Sigmoid colon (tissue), 6 donors: ENCODE measurements at regions not wholly inside any gene's neighbourhood (a gene's known extent, or its start where the extent isn't known, plus 50 kb on each side); places are given as distances from the start of the nearest gene placed in this dataset.
A peak's percentile ranks its signal among the peaks of the same experiment; 100 is the strongest.

ENCODE experiments used
- DNase-seq: peaks from one replicate; pipeline ENCODE4 v3.0.0-alpha.2; 2019
- H3K27ac ChIP-seq, 4 donors: fragments of 200-600 bp; sonication (generic); one replicate each; pipeline ENCODE4 v1.5.1; 2016 to 2019; ENCODE audit warnings: mild to moderate bottlenecking in 1 of 4
- H3K27me3 ChIP-seq, 3 donors: fragments of 200-600 bp; sonication (generic); one replicate each; pipeline ENCODE4 v1.5.1; 2019; ENCODE audit warnings: mild to moderate bottlenecking in 1 of 3
- H3K36me3 ChIP-seq, 4 donors: fragments of 200-600 bp; sonication (generic); one replicate each; pipeline ENCODE4 v1.5.1; 2016 to 2019
- H3K4me1 ChIP-seq, 4 donors: fragments of 200-600 bp; sonication (generic); one replicate each; pipeline ENCODE4 v1.5.1; 2017 to 2019
- H3K4me3 ChIP-seq, 4 donors: fragments of 200-600 bp; sonication (generic); one replicate each; pipeline ENCODE4 v1.5.1; 2017 to 2019; ENCODE audit warnings: mild to moderate bottlenecking in 2 of 4, moderate library complexity in 1 of 4
- H3K9me3 ChIP-seq, 4 donors: fragments of 200-600 bp in 3 of 4; sonication (generic) in 3 of 4; one replicate each; pipeline versions ENCODE4 v1.5.1 to v1.6.1; 2013 to 2019
- EP300 ChIP-seq, 4 donors: sonication (generic); formaldehyde crosslinking; IDR thresholded peaks; one replicate each; pipeline ENCODE4 v1.6.1; 2017; ENCODE audit warnings: antibody characterized with exemption in 4 of 4
- POLR2A ChIP-seq, 2 donors: fragments of 450-650 bp; IDR thresholded peaks; one replicate each; pipeline ENCODE4 v1.6.1; 2016; ENCODE audit warnings: antibody characterized with exemption in 2 of 2, mild to moderate bottlenecking in 2 of 2, moderate library complexity in 2 of 2
- POLR2AphosphoS5 ChIP-seq, 4 donors: sonication (generic); formaldehyde crosslinking; IDR thresholded peaks; one replicate each; pipeline ENCODE4 v1.6.1; 2017; ENCODE audit warnings: antibody characterized with exemption in 4 of 4
- WGBS, 2 donors: extraction: QIAGEN DNeasy Blood & Tissue Kit; methylation state at CpG; one replicate each; pipeline ENCODE4 v1.1.7; 2013; 5-methylcytosine and 5-hydroxymethylcytosine counted together
- intact Hi-C: fragments of 100-400 bp; cut with DNase I; formaldehyde crosslinking; loops from one replicate; pipeline ENCODE4 v1.15.1; 2023
- TF ChIP-seq, protein P1 (sequence below), 4 experiments: fragments of 450-650 bp in 3 of 4; fragments of 200-600 bp in 1 of 4; IDR thresholded peaks; one replicate each; pipeline ENCODE4 v1.5.1; 2016 to 2019; ENCODE audit warnings: antibody characterized with exemption in 4 of 4, mild to moderate bottlenecking in 3 of 4, moderate library complexity in 2 of 4
- donor health status: healthy with polysubstance abuse.
- donor health status: healthy.

DNA sequence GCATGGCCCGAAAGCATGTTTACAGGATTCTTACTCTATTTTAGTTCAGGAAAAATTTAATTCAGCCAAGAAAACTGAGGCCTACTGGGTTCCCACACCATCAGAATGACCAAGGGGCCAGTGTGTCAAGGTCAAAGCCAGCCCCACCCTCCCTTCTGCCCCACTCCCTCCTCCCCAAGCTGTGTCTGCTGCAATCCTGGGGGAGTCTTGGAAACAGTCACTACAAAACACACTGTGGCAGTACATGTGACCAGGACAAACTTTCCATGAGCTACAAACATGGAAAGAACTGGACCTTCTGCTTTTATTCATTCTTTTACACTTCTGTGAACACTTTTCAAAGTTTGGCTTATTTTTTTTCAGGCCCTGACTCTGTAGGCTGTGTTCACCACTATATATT is 1228.8 kb upstream of the TMEM132C start:
- no peak for TF ChIP-seq EP300 (IDR thresholded peaks at IDR 0.05)
- TF ChIP-seq, protein P1, sequence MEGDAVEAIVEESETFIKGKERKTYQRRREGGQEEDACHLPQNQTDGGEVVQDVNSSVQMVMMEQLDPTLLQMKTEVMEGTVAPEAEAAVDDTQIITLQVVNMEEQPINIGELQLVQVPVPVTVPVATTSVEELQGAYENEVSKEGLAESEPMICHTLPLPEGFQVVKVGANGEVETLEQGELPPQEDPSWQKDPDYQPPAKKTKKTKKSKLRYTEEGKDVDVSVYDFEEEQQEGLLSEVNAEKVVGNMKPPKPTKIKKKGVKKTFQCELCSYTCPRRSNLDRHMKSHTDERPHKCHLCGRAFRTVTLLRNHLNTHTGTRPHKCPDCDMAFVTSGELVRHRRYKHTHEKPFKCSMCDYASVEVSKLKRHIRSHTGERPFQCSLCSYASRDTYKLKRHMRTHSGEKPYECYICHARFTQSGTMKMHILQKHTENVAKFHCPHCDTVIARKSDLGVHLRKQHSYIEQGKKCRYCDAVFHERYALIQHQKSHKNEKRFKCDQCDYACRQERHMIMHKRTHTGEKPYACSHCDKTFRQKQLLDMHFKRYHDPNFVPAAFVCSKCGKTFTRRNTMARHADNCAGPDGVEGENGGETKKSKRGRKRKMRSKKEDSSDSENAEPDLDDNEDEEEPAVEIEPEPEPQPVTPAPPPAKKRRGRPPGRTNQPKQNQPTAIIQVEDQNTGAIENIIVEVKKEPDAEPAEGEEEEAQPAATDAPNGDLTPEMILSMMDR (IDR thresholded peaks at IDR 0.05) = no peak
- no peak overlapping the region for H3K27ac ChIP-seq
- no peaks in the 10 kb centered on the region for H3K9me3 ChIP-seq
- WGBS, 2 donors = 88 to 93% methylated on average over 1 of the region's 1 CpG
- H3K4me1 ChIP-seq = no peaks in the 10 kb centered on the region
- intact Hi-C loops = no loop called here
- H3K27me3 ChIP-seq = no peaks in the 10 kb centered on the region
- DNase-seq = no peak
- no peak overlapping the region for H3K4me3 ChIP-seq
- H3K36me3 ChIP-seq = no peaks in the 10 kb centered on the region

DNA sequence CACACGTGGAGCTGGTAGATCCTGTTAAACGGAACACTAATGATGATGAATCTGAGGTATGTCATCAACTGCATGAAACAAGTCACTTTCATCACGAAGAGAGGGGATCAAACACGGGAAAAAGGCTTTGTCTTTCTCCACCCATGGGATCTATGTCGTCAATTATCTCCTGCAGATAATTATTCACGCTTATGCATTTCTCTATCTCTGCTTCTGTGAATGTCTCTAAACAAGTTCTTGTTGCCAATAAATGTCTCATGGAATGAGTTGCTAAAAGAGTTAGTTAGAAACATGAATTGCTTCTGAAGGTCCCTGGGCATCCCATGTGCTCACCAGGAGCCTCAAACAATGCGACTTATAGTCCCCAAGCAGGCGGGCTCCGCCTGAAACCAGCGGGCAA is 1228.2 kb upstream of the TMEM132C start:
- DNase-seq = no peak
- Histone ChIP-seq H3K27me3 (no peaks in the 10 kb centered on the region), H3K4me3 (no peak overlapping the region), H3K4me1 (no peaks in the 10 kb centered on the region), H3K9me3 (no peaks in the 10 kb centered on the region), H3K27ac (no peak overlapping the region), H3K36me3 (no peaks in the 10 kb centered on the region)
- TF ChIP-seq, protein P1 (IDR thresholded peaks at IDR 0.05) = no peak
- TF ChIP-seq POLR2A (IDR thresholded peaks at IDR 0.05) (no peak), POLR2AphosphoS5 (IDR thresholded peaks at IDR 0.05) (no peak), EP300 (IDR thresholded peaks at IDR 0.05) (no peak)
- intact Hi-C loops = no loop called here
- WGBS, 2 donors = 87 to 89% methylated on average over 10 of the region's 10 CpGs

DNA sequence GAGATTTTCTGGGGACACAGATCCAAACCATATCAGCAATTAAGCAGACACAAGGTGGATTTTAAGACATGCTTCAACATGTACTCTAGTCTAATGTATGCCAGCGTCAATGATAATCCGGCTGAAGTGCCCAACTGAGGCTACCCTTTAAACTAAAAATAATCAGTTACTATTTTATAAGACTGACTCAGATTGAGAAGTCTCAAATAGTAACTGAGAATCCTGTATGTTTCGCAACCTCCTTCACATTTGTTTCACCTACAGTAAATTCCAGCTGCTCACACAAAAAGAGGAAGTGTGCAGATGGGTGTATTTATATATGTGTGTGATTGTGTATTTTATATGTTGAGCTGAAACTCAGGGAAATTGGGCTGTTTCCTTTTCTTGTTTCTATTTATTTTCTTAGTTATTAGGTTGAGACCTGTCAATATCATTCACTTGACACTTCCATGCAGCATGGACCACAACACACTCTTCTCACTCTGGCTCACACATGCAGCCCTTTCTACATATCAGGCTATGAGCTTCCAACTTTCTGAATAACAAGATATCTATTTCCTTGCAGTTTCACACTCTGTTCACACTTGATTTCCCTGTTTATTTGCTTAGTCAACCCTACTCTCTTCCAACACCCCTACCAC is 1224.9 kb upstream of the TMEM132C start:
- DNase-seq = no peak
- intact Hi-C loops = no loop called here
- no peaks in the 10 kb centered on the region for H3K9me3 ChIP-seq
- no peaks in the 10 kb centered on the region for H3K36me3 ChIP-seq
- TF ChIP-seq EP300 (IDR thresholded peaks at IDR 0.05) = no peak
- TF ChIP-seq POLR2A (IDR thresholded peaks at IDR 0.05) = no peak
- no peak for TF ChIP-seq POLR2AphosphoS5 (IDR thresholded peaks at IDR 0.05)
- TF ChIP-seq, protein P1 (IDR thresholded peaks at IDR 0.05) = no peak
- H3K4me3 ChIP-seq = no peak overlapping the region
- H3K4me1 ChIP-seq = no peaks in the 10 kb centered on the region
- no peak overlapping the region for H3K27ac ChIP-seq
- no peaks in the 10 kb centered on the region for H3K27me3 ChIP-seq
- 82 to 87% methylated on average over 3 of the region's 3 CpGs for WGBS, 2 donors

DNA sequence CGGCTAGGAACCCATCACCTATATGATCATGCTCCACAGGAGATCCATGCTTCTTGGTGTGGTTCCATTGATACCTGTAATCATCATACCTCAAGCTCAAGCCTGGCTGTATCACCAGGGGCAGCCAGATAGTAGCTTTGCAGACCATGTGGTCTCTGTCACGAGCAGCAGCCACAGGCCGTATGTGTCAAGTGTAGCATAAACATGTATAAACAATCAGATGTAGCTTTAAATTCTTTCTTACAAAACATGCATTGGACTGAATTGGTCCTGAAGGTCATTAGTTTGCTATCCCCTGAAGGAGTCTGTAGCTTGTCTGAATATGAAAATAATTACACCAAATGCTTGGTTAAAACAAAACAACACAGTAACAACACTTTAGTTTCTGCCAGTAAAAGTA is 1223.2 kb upstream of the TMEM132C start:
- H3K4me1 ChIP-seq = no peaks in the 10 kb centered on the region
- TF ChIP-seq POLR2AphosphoS5 (IDR thresholded peaks at IDR 0.05) (no peak), EP300 (IDR thresholded peaks at IDR 0.05) (no peak), POLR2A (IDR thresholded peaks at IDR 0.05) (no peak)
- TF ChIP-seq, protein P1 (IDR thresholded peaks at IDR 0.05) = no peak
- intact Hi-C loops = no loop called here
- 71 to 84% methylated on average over 3 of the region's 3 CpGs for WGBS, 2 donors
- no peaks in the 10 kb centered on the region for H3K36me3 ChIP-seq
- H3K27me3 ChIP-seq = no peaks in the 10 kb centered on the region
- no peak for DNase-seq
- no peak overlapping the region for H3K4me3 ChIP-seq
- H3K9me3 ChIP-seq = no peaks in the 10 kb centered on the region
- no peak overlapping the region for H3K27ac ChIP-seq

DNA sequence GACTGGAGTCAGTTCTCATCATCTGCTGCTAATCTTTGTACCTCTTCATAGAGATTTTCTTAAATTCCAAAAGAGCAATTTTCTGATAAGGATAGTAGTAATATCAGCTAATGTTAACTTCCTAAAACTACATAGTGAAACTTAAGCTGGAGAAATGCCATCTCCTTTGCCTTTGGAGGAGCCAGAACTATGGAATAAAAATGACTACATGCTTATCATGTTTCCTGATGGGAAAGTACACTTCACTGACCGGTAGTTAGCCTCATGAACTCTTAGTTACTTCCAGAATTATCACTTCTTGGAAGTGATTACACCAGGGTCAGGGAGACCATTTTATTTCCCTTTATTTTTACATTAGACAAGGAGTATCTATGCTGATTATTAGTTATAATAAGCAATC is 1222.1 kb upstream of the TMEM132C start:
- no peak for DNase-seq
- Histone ChIP-seq H3K36me3 (no peaks in the 10 kb centered on the region), H3K4me1 (no peaks in the 10 kb centered on the region), H3K27ac (no peak overlapping the region), H3K9me3 (no peaks in the 10 kb centered on the region), H3K27me3 (no peaks in the 10 kb centered on the region), H3K4me3 (no peak overlapping the region)
- intact Hi-C loops = no loop called here
- TF ChIP-seq, protein P1 (IDR thresholded peaks at IDR 0.05) = no peak
- peak in 1 of 4 donors; percentile 25 for TF ChIP-seq EP300 (IDR thresholded peaks at IDR 0.05)
- peak in 1 of 4 donors; percentile 13 for TF ChIP-seq POLR2AphosphoS5 (IDR thresholded peaks at IDR 0.05)
- WGBS, 2 donors = 34 to 43% methylated on average over 1 of the region's 1 CpG
